PFSK-1 (cell line): ENCODE measurements at regions not wholly inside any gene's neighbourhood (a gene's known extent, or its start where the extent isn't known, plus 50 kb on each side); places are given as distances from the start of the nearest gene placed in this dataset.

ENCODE experiments used
- FOXP2 ChIP-seq: optimal IDR thresholded peaks from 2 replicates; pipeline ENCODE3; 2011; ENCODE audit warnings: borderline replicate concordance, control low read depth, inconsistent platforms; ENCODE audit not compliant: insufficient read depth; ENCODE audit errors: extremely low read length, extremely low read depth
- POLR2AphosphoS5 ChIP-seq: IDR thresholded peaks from 2 replicates; pipeline ENCODE4 v1.6.1; 2012; ENCODE audit warnings: low read depth, mild to moderate bottlenecking, control low read depth, low read length, moderate library complexity
- REST ChIP-seq, 2 experiments: IDR thresholded peaks; 2 replicates each; pipeline versions ENCODE4 v1.6.1 to v1.8.0; 2011 to 2012; ENCODE audit warnings: low read depth in 2 of 2, low read length in 2 of 2, control low read depth in 1 of 2, inconsistent platforms in 1 of 2, mild to moderate bottlenecking in 1 of 2, moderate library complexity in 1 of 2; ENCODE audit not compliant: insufficient read depth in 1 of 2
- SIN3A ChIP-seq: IDR thresholded peaks from 2 replicates; pipeline ENCODE4 v1.6.1; 2012; ENCODE audit warnings: mild to moderate bottlenecking, low read length, moderate library complexity, borderline replicate concordance; ENCODE audit not compliant: insufficient read depth
- TAF1 ChIP-seq: IDR thresholded peaks from 2 replicates; pipeline ENCODE4 v1.6.1; 2012; ENCODE audit warnings: low read length, control low read depth, borderline replicate concordance; ENCODE audit not compliant: insufficient read depth

DNA sequence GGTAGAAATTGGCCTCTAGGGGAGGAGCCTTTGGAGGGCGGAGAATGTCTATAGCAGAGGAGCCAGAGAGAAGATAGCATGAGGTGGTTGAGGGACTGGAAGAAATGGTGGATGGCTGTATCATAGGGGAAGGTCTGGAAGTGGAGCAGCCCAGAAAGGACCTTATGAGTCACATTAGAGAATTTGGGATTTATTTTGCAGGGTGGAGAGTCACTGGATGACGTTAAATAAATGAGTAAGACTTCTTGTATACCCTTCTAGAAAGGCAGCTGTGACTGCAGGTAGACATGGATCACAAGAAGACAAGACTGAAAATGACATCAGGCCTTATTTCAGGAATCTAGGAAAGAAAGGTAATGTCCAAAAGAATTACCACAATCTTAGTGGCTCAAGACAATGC is 208.2 kb upstream of the TMTC1 start:
- TF ChIP-seq POLR2AphosphoS5 (no peak), REST (IDR thresholded peaks at IDR 0.05; ENCODE audit: insufficient read depth in 1 of 2, low read depth in 2 of 2, low read length in 2 of 2) (no peak), FOXP2 (no peak), TAF1 (no peak), SIN3A (no peak)

- TF ChIP-seq POLR2AphosphoS5 (no peak), TAF1 (no peak), REST (IDR thresholded peaks at IDR 0.05; ENCODE audit: insufficient read depth in 1 of 2, low read depth in 2 of 2, low read length in 2 of 2) (no peak), SIN3A (no peak), FOXP2 (no peak)
Measured at GRCh38 chr12:29990971-29991370, 207.2 kb upstream of the TMTC1 start.

DNA sequence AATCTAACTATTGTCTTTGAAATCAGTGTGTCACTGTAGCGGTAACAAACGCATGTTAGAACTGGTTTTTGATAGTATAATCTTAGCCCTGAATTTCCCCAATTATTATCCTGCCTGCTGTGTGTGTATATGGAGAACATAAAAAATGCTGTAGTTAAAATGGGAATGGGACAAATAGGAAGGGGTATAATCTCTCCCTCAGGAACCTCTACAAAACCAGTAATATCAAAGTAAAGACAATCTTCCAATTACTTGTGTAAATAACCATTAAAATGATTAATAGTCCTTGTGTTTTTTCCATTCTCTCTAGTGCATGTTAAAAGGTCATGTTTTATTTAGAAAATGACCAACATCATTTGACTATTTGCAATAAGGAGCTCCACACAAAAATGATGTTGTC is 200.1 kb upstream of the TMTC1 start:
- TF ChIP-seq REST (IDR thresholded peaks at IDR 0.05; ENCODE audit: insufficient read depth in 1 of 2, low read depth in 2 of 2, low read length in 2 of 2): no peak
- no peak for TF ChIP-seq POLR2AphosphoS5
- TF ChIP-seq FOXP2: no peak
- no peak for TF ChIP-seq SIN3A
- TF ChIP-seq TAF1: no peak

GRCh38 chr12:29980304-29980703 is 196.6 kb upstream of the TMTC1 start:
- no peak for TF ChIP-seq SIN3A
- no peak for TF ChIP-seq POLR2AphosphoS5
- no peak for TF ChIP-seq FOXP2
- no peak for TF ChIP-seq TAF1
- TF ChIP-seq REST (IDR thresholded peaks at IDR 0.05; ENCODE audit: insufficient read depth in 1 of 2, low read depth in 2 of 2, low read length in 2 of 2): no peak

GRCh38 chr12:29971446-29971845 is 187.7 kb upstream of the TMTC1 start:
- no peak for TF ChIP-seq REST (IDR thresholded peaks at IDR 0.05; ENCODE audit: insufficient read depth in 1 of 2, low read depth in 2 of 2, low read length in 2 of 2)
- no peak for TF ChIP-seq FOXP2
- TF ChIP-seq POLR2AphosphoS5: no peak
- no peak for TF ChIP-seq TAF1
- TF ChIP-seq SIN3A: no peak
